GM12891 (cell line): ENCODE measurements at regions not wholly inside any gene's neighbourhood (a gene's known extent, or its start where the extent isn't known, plus 50 kb on each side); places are given as distances from the start of the nearest gene placed in this dataset.

Source experiments
- DNase-seq: peaks from one replicate; pipeline ENCODE4 v3.0.0; 2011; ENCODE audit warnings: low spot score; ENCODE audit not compliant: insufficient read length
- FAIRE-seq: peaks from 2 replicates; lab custom pipeline; 2011; peaks lifted over from hg19 to GRCh38; lab: Jason Lieb, UNC
- PAX5 ChIP-seq: IDR thresholded peaks from 2 replicates; pipeline ENCODE4 v1.6.1; 2011; ENCODE audit warnings: low read length, moderate library complexity, mild to moderate bottlenecking; ENCODE audit not compliant: insufficient read depth, severe bottlenecking
- POLR2A ChIP-seq: IDR thresholded peaks from 2 replicates; pipeline ENCODE4 v1.6.1; 2011; ENCODE audit warnings: low read depth, low read length, control low read depth
- POLR2AphosphoS5 ChIP-seq: IDR thresholded peaks from 2 replicates; pipeline ENCODE4 v1.6.1; 2011; ENCODE audit warnings: low read depth, low read length, control low read depth
- POU2F2 ChIP-seq: IDR thresholded peaks from 2 replicates; pipeline ENCODE4 v1.6.1; 2011; ENCODE audit warnings: low read depth, mild to moderate bottlenecking, control low read depth, low read length, moderate library complexity
- SPI1 ChIP-seq: IDR thresholded peaks from 2 replicates; pipeline ENCODE4 v1.6.1; 2011; ENCODE audit warnings: low read depth, low read length, control low read depth
- TAF1 ChIP-seq: IDR thresholded peaks from 2 replicates; pipeline ENCODE4 v1.6.1; 2011; ENCODE audit warnings: low read depth, low read length, control low read depth

DNA sequence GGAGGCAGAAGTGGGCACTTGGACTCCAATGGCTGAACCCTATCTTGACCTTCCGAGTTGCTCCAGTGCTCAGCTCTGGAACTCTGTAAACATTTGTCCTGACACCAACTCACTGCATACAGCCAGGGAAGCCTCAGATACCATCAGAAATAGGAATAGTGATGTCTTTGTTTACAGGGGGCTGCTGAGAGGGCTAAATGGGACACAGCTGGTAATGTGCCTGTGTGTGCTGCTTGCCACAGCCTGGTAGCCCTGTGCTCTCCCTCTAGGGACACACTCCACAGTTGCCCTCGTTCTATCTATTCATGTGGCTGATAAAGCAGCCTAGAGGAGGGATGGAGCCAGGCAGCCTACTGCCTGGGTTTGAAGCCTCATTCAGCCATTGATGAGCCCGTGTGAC is 559.8 kb downstream of the MIAT start:
- TF ChIP-seq POLR2AphosphoS5 (no peak), POU2F2 (no peak), PAX5 (no peak), POLR2A (no peak), SPI1 (no peak), TAF1 (no peak)
- DNase-seq (no peak), FAIRE-seq (no peak)

- DNase-seq (no peak), FAIRE-seq (no peak)
- no peak for TF ChIP-seq TAF1
- no peak for TF ChIP-seq SPI1
- no peak for TF ChIP-seq POLR2AphosphoS5
- TF ChIP-seq POLR2A, result no peak
- no peak for TF ChIP-seq POU2F2
- no peak for TF ChIP-seq PAX5
These were observed 560.9 kb downstream of the MIAT start for GRCh38 chr22:27218012-27218920.

DNA sequence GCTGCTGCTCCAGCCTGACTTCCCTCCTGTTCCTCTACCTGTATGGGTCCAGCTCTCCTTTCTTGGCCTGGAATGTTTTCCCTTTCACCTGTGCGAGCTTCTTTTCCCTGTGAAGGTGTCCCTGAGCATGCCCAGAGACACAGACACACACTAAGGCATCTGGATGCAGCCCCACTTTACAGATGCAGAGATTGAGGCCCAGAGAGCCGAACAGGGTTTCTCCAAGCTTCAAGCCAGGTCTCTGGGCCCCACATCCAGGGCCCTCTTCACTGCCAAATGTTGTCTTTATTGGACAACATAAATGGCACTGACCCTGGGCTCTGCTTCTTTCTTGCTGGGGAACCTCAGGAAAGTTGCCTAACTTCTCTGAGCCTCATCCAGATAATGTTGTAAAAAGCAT is 561.6 kb downstream of the MIAT start:
- TF ChIP-seq POLR2AphosphoS5, result no peak
- TF ChIP-seq POLR2A, result no peak
- no peak for TF ChIP-seq TAF1
- no peak for TF ChIP-seq PAX5
- TF ChIP-seq SPI1, result no peak
- TF ChIP-seq POU2F2, result no peak
- FAIRE-seq, result no peak
- DNase-seq, result no peak

- FAIRE-seq, result no peak
- DNase-seq, result no peak
- TF ChIP-seq PAX5 (no peak), POU2F2 (no peak), TAF1 (no peak), SPI1 (no peak), POLR2A (no peak), POLR2AphosphoS5 (no peak)
These were observed 563.0 kb downstream of the MIAT start for GRCh38 chr22:27220339-27220738.

GRCh38 chr22:27222178-27222577 is 564.8 kb downstream of the MIAT start:
- FAIRE-seq (no peak), DNase-seq (no peak)
- TF ChIP-seq TAF1, result no peak
- no peak for TF ChIP-seq POLR2A
- no peak for TF ChIP-seq POLR2AphosphoS5
- no peak for TF ChIP-seq SPI1
- TF ChIP-seq POU2F2, result no peak
- no peak for TF ChIP-seq PAX5

- TF ChIP-seq POLR2AphosphoS5 (no peak), PAX5 (no peak), POLR2A (no peak), TAF1 (no peak), POU2F2 (no peak), SPI1 (no peak)
- FAIRE-seq (no peak), DNase-seq (no peak)
These were observed 566.2 kb downstream of the MIAT start for GRCh38 chr22:27223317-27224177.

DNA sequence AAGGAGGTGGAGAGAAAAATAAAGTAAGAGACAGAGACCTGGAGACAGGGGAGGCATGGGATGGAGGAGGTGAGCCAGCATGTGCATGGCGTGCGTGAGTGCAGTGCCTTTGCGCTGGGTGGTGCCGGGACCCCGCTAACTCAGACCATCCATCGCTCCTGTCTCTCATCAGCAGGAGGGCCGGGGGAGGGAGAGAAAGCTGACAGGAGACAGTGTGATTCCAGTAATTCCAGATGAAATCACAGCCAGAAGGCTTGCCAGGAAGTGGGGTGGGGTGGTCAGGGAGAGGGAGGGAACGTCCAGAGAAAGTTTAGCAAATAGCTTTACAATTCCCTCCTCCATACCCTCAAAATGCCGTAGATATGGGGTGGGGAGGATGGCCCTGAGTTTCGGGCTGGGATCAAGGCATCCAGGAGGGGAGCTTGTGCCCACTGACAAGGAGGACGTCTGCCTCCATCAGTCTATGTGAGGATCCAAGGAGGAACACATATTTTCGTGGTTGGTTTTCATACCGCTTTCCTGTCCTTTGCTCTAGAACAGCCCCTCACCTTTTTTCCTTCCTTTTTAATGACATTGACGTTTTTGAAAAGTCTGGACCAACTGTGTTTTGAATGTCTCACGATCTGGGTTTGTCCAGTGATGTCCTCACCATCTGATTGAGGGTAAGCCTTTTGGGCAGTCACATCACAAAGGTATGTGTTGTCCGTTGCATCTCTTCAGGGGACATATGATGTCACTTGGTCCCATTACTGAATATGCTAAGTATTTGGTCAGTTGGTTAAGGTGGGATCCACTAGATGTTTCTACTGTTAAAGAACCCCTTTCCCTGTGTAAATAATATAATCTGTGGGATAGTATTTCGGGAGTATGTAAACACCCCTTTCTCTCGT is 567.3 kb downstream of the MIAT start:
- FAIRE-seq, result no peak
- DNase-seq, result no peak
- TF ChIP-seq POLR2A, result no peak
- TF ChIP-seq PAX5, result no peak
- no peak for TF ChIP-seq POLR2AphosphoS5
- TF ChIP-seq TAF1, result no peak
- TF ChIP-seq SPI1, result no peak
- TF ChIP-seq POU2F2, result no peak

DNA sequence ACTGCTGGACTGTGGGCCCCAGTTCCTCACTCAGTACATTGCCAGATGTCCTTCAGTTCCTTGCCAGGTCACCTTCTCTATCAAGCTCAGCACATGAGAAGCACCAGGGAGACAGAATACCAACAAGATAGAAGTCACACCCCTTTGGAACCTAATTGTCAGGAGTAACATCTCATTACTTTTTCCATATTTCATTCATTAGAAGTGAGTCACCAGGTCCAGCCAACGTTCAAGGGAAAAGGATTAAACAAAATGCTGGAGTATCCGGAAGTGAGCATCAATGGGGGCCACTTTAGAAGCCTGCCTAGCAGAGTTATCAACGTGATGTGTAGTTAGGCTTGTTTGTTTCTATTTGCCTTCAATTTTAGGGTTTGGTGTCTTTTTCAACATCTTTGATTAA is 569.3 kb downstream of the MIAT start:
- no peak for FAIRE-seq
- no peak for TF ChIP-seq PAX5
- TF ChIP-seq POU2F2, result no peak
- no peak for TF ChIP-seq POLR2A
- DNase-seq, result no peak

DNA sequence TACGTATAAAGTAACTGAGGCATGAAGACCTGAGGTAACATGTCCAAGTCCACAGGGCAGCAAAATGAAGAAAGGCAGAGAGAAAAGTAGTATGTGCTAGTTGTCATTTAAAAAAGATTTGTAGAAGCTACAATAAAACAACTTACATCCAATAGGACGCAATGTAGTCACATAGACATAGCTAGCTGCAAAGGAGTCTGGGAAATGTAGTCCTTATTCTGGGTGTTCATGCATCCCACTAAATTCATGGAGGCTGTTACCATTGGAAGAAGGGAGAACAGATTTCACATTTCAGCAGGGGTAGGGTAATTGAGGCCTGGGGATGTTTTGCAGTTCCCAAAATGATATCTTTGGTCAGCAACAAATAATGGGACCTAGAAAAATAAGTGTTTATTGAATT is 571.4 kb downstream of the MIAT start:
- no peak for FAIRE-seq
- TF ChIP-seq PAX5 (no peak), SPI1 (no peak), POLR2A (no peak), POU2F2 (no peak), POLR2AphosphoS5 (no peak), TAF1 (no peak)
- no peak for DNase-seq

DNA sequence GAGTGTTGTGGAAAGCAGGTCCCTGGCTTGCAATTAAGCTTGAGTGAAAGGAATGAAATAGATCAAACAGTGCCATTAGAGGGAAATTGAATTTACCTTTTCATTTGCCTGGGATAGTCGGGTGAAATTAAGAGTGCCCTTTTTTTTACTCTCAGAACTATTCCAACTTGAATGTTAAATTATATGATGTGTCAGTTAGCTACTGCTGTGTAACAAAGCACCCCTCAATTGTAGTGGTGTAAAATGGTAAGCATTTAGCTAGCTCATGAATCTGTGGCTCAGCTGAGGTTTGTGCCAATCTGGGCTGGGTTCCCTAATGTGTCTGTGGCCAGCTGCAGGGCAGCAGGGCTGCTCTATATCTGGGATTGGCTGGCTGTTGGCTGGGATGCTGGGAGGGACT is 571.4 kb downstream of the MN1 start:
- no peak for TF ChIP-seq POLR2AphosphoS5
- TF ChIP-seq POU2F2, result no peak
- no peak for TF ChIP-seq SPI1
- TF ChIP-seq POLR2A, result no peak
- no peak for TF ChIP-seq PAX5
- TF ChIP-seq TAF1, result no peak
- FAIRE-seq (no peak), DNase-seq (no peak)
